ENCODE measurements at regions not wholly inside any gene's neighbourhood (a gene's known extent, or its start where the extent isn't known, plus 50 kb on each side); places are given as distances from the start of the nearest gene placed in this dataset.
"Not testable (repeated sequence)": the region's sequence is repeated elsewhere in the genome, so short reads cannot be mapped to it uniquely, and the experiment has no call there.

DNA sequence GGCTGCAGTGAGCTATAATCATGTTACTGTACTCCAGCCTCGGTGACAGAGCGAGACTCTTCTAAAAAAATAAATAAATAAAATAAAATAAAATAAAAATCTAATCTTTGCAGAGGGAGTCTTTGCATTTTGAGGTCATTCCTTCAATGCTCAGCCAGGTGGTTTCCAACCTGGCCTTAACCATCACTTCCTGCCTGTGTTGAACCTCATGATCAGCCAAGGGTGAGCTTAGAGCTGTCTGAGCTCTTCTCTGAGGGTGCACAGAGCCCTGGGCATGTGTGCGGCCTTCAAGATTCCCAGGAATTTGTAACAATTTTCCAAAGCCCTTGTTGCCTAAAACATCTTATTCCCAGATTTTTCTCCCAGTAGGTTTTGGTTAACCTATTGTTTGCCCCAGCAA lies 94.3 kb downstream of the KCNJ12 start:
- 11% methylated on average over 3 of the region's 3 CpGs for WGBS (ENCODE audit: low lambda C conversion rate)
- not testable (repeated sequence) for FAIRE-seq

DNA sequence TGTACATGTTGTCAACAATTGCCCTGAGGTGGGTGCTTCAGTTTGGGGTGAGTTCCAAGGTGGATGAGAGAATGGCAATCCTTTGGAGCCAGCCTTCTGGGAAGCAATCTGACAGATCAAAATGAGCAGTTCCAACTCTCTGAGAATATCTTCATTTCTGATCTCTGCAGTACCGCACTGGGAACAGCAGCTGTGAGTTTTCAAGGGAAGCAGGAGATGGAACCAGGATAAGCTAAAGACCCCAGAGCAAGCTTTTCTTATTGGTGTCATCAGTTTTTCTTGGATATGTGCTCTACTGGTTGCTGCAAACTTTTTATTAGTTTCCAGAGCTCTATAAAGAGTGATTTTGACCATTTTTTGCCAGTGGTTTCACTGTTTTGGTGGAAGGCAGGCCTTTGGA lies 94.7 kb downstream of the KCNJ12 start:
- H4K20me1 ChIP-seq (ENCODE audit: insufficient read depth, low read length), result no peaks in the 10 kb centered on the region
- no peaks in the 10 kb centered on the region for H3K79me2 ChIP-seq (ENCODE audit: insufficient read depth, low read length)
- intact Hi-C loops (cut with micrococcal nuclease; ENCODE audit: unreplicated experiment) (no loop called here), in situ Hi-C loops (cut with HindIII; ENCODE audit: extremely low pct_ligation_motif_present, low pct_unique_long_range_greater_than_20kb) (no loop called here)
- H3K27me3 ChIP-seq (ENCODE audit: control insufficient read depth in 1 of 2, insufficient read depth in 2 of 2, low read length in 2 of 2), result peaks cover 7 to 25% of the 10 kb centered on the region in 2 experiments
- no peak overlapping the region for H3K4me2 ChIP-seq (ENCODE audit: low read depth, low read length)
- DNase-seq (ENCODE audit: low spot score) (no peak), FAIRE-seq (no peak), ATAC-seq (no peak)
- no peak overlapping the region for H2AFZ ChIP-seq (ENCODE audit: low read length)
- H3K9ac ChIP-seq (ENCODE audit: insufficient read depth, low read depth, low read length), result no peak overlapping the region
- H3K4me3 ChIP-seq (replicated peaks in 1 of 3; ENCODE audit: insufficient read depth in 1 of 3, low read depth in 2 of 3, low read length in 3 of 3), result no peak overlapping the region
- ChIA-PET POLR2A (no interaction called here), CTCF (ENCODE audit: low intra/inter-chr PET ratio, low total read pairs) (no interaction called here)
- no TSS peak for BruUV-seq (replicated peaks)
- no peaks in the 10 kb centered on the region for H3K36me3 ChIP-seq (replicated peaks in 1 of 2; ENCODE audit: control insufficient read depth in 1 of 2, insufficient read depth in 2 of 2, low read length in 2 of 2)
- WGBS (ENCODE audit: low lambda C conversion rate), result 7% methylated on average over 1 of the region's 1 CpG
- TF ChIP-seq ZNF576 (CRISPR knock-in tag; IDR thresholded peaks at IDR 0.05), result no peak
- no peak for TF ChIP-seq ATF1 (CRISPR knock-in tag; IDR thresholded peaks at IDR 0.05)
- TF ChIP-seq FOXP1 (IDR thresholded peaks at IDR 0.05), result no peak
- TF ChIP-seq FOXP1 (CRISPR knock-in tag; IDR thresholded peaks at IDR 0.05), result no peak
- TF ChIP-seq ZNF326 (CRISPR knock-in tag; IDR thresholded peaks at IDR 0.05; ENCODE audit: borderline replicate concordance), result no peak
- no peak for TF ChIP-seq SP1 (IDR thresholded peaks at IDR 0.05)
- no peak for TF ChIP-seq SP1 (CRISPR knock-in tag; IDR thresholded peaks at IDR 0.05)
- TF ChIP-seq FOXJ3 (CRISPR knock-in tag; IDR thresholded peaks at IDR 0.05; ENCODE audit: borderline replicate concordance), result no peak
- TF ChIP-seq ZNF235 (CRISPR knock-in tag; IDR thresholded peaks at IDR 0.05; ENCODE audit: borderline replicate concordance), result no peak
- TF ChIP-seq HIVEP1 (CRISPR knock-in tag; IDR thresholded peaks at IDR 0.05), result no peak
- no peak for TF ChIP-seq ONECUT2 (CRISPR knock-in tag; IDR thresholded peaks at IDR 0.05)
- TF ChIP-seq MYNN (CRISPR knock-in tag; IDR thresholded peaks at IDR 0.05; ENCODE audit: low read depth), result no peak
- no peak for TF ChIP-seq ZNF256 (CRISPR knock-in tag; conservative IDR thresholded peaks at IDR 0.05)
- TF ChIP-seq KMT2B (CRISPR knock-in tag; IDR thresholded peaks at IDR 0.05), result no peak
- no peak for TF ChIP-seq ZFP62 (CRISPR knock-in tag; IDR thresholded peaks at IDR 0.05)
- no peak for TF ChIP-seq ZNF747 (CRISPR knock-in tag; IDR thresholded peaks at IDR 0.05; ENCODE audit: borderline replicate concordance)
- TF ChIP-seq SPEN (CRISPR knock-in tag; IDR thresholded peaks at IDR 0.05; ENCODE audit: low read depth), result no peak
- H3K4me1 ChIP-seq (ENCODE audit: insufficient read depth, low read length), result no peaks in the 10 kb centered on the region
- H3K9me3 ChIP-seq (ENCODE audit: low read length), result no peaks in the 10 kb centered on the region
- no peak overlapping the region for H3K27ac ChIP-seq (ENCODE audit: extremely low read length, insufficient read depth, low read length)

More for the DNA sequence above, 94.3 kb downstream of the KCNJ12 start:
- H3K9me3 ChIP-seq (ENCODE audit: low read length); ATAC-seq; DNase-seq (ENCODE audit: low spot score); in situ Hi-C loops (cut with HindIII; ENCODE audit: extremely low pct_ligation_motif_present, low pct_unique_long_range_greater_than_20kb); H3K9ac ChIP-seq (ENCODE audit: insufficient read depth, low read depth, low read length); H4K20me1 ChIP-seq (ENCODE audit: insufficient read depth, low read length); H3K4me2 ChIP-seq (ENCODE audit: low read depth, low read length); H3K79me2 ChIP-seq (ENCODE audit: insufficient read depth, low read length); H3K4me1 ChIP-seq (ENCODE audit: insufficient read depth, low read length); CTCF ChIA-PET (ENCODE audit: low intra/inter-chr PET ratio, low total read pairs); BruUV-seq (replicated peaks); H3K4me3 ChIP-seq (replicated peaks in 1 of 3; ENCODE audit: insufficient read depth in 1 of 3, low read depth in 2 of 3, low read length in 3 of 3); H3K27ac ChIP-seq (ENCODE audit: extremely low read length, insufficient read depth, low read length); POLR2A ChIA-PET; intact Hi-C loops (cut with micrococcal nuclease; ENCODE audit: unreplicated experiment); H2AFZ ChIP-seq (ENCODE audit: low read length); H3K36me3 ChIP-seq (replicated peaks in 1 of 2; ENCODE audit: control insufficient read depth in 1 of 2, insufficient read depth in 2 of 2, low read length in 2 of 2): not testable (repeated sequence)
- peaks cover 7 to 22% of the 10 kb centered on the region in 2 experiments for H3K27me3 ChIP-seq (ENCODE audit: control insufficient read depth in 1 of 2, insufficient read depth in 2 of 2, low read length in 2 of 2)

Measured in HepG2 (cell line).